K562 (cell line): ENCODE measurements at regions not wholly inside any gene's neighbourhood (a gene's known extent, or its start where the extent isn't known, plus 50 kb on each side); places are given as distances from the start of the nearest gene placed in this dataset.

Experiments used
- ATAC-seq: fragments of 200-7000 bp; cut with Tn5 transposase; 3 replicates; pipeline ENCODE4 v1.9.1; 2020; ENCODE audit warnings: moderate library complexity
- BruUV-seq: library from RNA; stranded (reverse); fragments of 400-500 nt; replicated peaks from 2 replicates; lab custom pipeline; 2021; lab: Mats Ljungman, UMichigan
- CTCF ChIA-PET: fragments of 300-600 bp; formaldehyde crosslinking; extraction: SDS; loops from one replicate; lab custom pipeline; 2021; ENCODE audit warnings: low intra/inter-chr PET ratio; lab: Yijun Ruan, JAX
- POLR2A ChIA-PET: fragments of 300-600, 350-650 bp; sonication (Branson Sonifier 250); formaldehyde crosslinking; extraction: SDS; loops from one replicate; lab custom pipeline; 2021; ENCODE audit warnings: antibody characterized with exemption, inconsistent platforms; lab: Yijun Ruan, JAX
- DNase-seq, 4 experiments: peaks; one replicate each; pipeline versions ENCODE4 v3.0.0 to v3.0.0-alpha.2; 2011 to 2018; ENCODE audit warnings: low spot score in 3 of 4, mixed read lengths in 3 of 4; ENCODE audit errors: extremely low read depth in 1 of 4
- FAIRE-seq: peaks from 2 replicates; lab custom pipeline; 2011; peaks lifted over from hg19 to GRCh38; lab: Jason Lieb, UNC
- H2AFZ ChIP-seq: 2 replicates; pipeline ENCODE4 v1.6.0; 2011; ENCODE audit warnings: low read depth, low read length, control low read depth, inconsistent platforms
- H3K27ac ChIP-seq: fragments of 200-600 bp; 3 replicates; pipeline ENCODE4 v1.8.0; 2011; ENCODE audit warnings: low read depth, mild to moderate bottlenecking, control low read depth, inconsistent platforms, low read length, moderate library complexity, mixed read lengths; ENCODE audit errors: extremely low read depth
- H3K27me3 ChIP-seq, 2 experiments: fragments of 300-600 bp in 1 of 2; 2 replicates in 1 of 2; 3 replicates in 1 of 2; pipeline versions ENCODE4 v1.6.0 to v1.8.0; 2011; ENCODE audit warnings: inconsistent platforms in 2 of 2, low read length in 2 of 2, mild to moderate bottlenecking in 1 of 2, mixed read lengths in 1 of 2, moderate library complexity in 1 of 2; ENCODE audit not compliant: control insufficient read depth in 2 of 2, insufficient read depth in 2 of 2
- H3K36me3 ChIP-seq: fragments of 300-600 bp; 3 replicates; pipeline ENCODE4 v1.8.0; 2011; ENCODE audit warnings: mild to moderate bottlenecking, low read length, inconsistent platforms; ENCODE audit not compliant: control insufficient read depth, insufficient read depth
- H3K4me1 ChIP-seq, 2 experiments: fragments of 200-600 bp in 1 of 2; replicated peaks in 1 of 2; 2 replicates in 1 of 2; 3 replicates in 1 of 2; pipeline versions ENCODE4 v1.5.1 to v1.8.0; 2011; ENCODE audit warnings: inconsistent platforms in 2 of 2, low read length in 2 of 2, mild to moderate bottlenecking in 1 of 2, mixed read lengths in 1 of 2, moderate library complexity in 1 of 2; ENCODE audit not compliant: control insufficient read depth in 2 of 2, insufficient read depth in 2 of 2
- H3K4me2 ChIP-seq: 2 replicates; pipeline ENCODE4 v1.6.1; 2011; ENCODE audit warnings: low read length, control low read depth, inconsistent platforms, mixed read lengths; ENCODE audit not compliant: insufficient read depth
- H3K4me3 ChIP-seq: fragments of 200-600 bp; sonication (generic), shearing (Covaris generic); 2 replicates; pipeline ENCODE4 v1.5.1; 2016; ENCODE audit warnings: control low read depth, inconsistent platforms
- H3K79me2 ChIP-seq: fragments of 200-600 bp; 3 replicates; pipeline ENCODE4 v1.8.0; 2011; ENCODE audit warnings: low read length, inconsistent platforms; ENCODE audit not compliant: control insufficient read depth, insufficient read depth
- H3K9ac ChIP-seq, 2 experiments: 2 replicates each; pipeline versions ENCODE4 v1.6.0 to v1.6.1; 2011; ENCODE audit warnings: low read depth in 2 of 2, low read length in 2 of 2, control low read depth in 1 of 2, inconsistent platforms in 1 of 2, mild to moderate bottlenecking in 1 of 2, mixed read lengths in 1 of 2; ENCODE audit not compliant: insufficient read depth in 1 of 2
- H3K9me1 ChIP-seq: one replicate; pipeline ENCODE4 v1.6.0; 2011; ENCODE audit warnings: inconsistent platforms, mild to moderate bottlenecking, low read length, moderate library complexity; ENCODE audit not compliant: control insufficient read depth, insufficient read depth
- H3K9me3 ChIP-seq: replicated peaks from 2 replicates; pipeline ENCODE4 v1.5.1; 2011; ENCODE audit warnings: low read depth, low read length, inconsistent platforms; ENCODE audit not compliant: control insufficient read depth, insufficient read depth
- H4K20me1 ChIP-seq: replicated peaks from 2 replicates; pipeline ENCODE4 v1.6.1; 2011; ENCODE audit warnings: low read length, inconsistent platforms, mixed read lengths; ENCODE audit not compliant: control insufficient read depth, insufficient read depth
- CBX1 ChIP-seq: sonication (generic); IDR thresholded peaks from 2 replicates; pipeline ENCODE4 v1.6.1; 2016; ENCODE audit warnings: antibody characterized with exemption, low read depth, mild to moderate bottlenecking
- ESRRA ChIP-seq: fragments of 450-650 bp; IDR thresholded peaks from 2 replicates; pipeline ENCODE4 v1.6.1; 2014; ENCODE audit warnings: low read depth, mild to moderate bottlenecking, moderate library complexity, borderline replicate concordance
- LARP7 ChIP-seq: fragments of 450-650 bp; IDR thresholded peaks from 2 replicates; pipeline ENCODE4 v1.6.1; 2016
- PYGO2 ChIP-seq: fragments of 450-650 bp; IDR thresholded peaks from 2 replicates; pipeline ENCODE4 v1.6.1; 2016; ENCODE audit warnings: mild to moderate bottlenecking, missing genetic modification characterization, moderate library complexity, missing compliant biosample characterization
- SMAD2 ChIP-seq: fragments of 150-350 bp; IDR thresholded peaks from 2 replicates; pipeline ENCODE4 v1.6.1; 2014; ENCODE audit warnings: low read depth, mild to moderate bottlenecking, low read length
- SMARCC2 ChIP-seq: fragments of 450-650 bp; IDR thresholded peaks from 2 replicates; pipeline ENCODE4 v1.6.1; 2017; ENCODE audit warnings: antibody characterized with exemption, moderate library complexity, mild to moderate bottlenecking, low read depth
- TAF15 ChIP-seq: fragments of 200-400 bp; formaldehyde crosslinking; IDR thresholded peaks from 2 replicates; pipeline ENCODE4 v1.6.1; 2017; ENCODE audit warnings: mild to moderate bottlenecking, low read depth, low read length, moderate library complexity
- ZFPM2 ChIP-seq: fragments of 250-450 bp; sonication (Bioruptor Pico); IDR thresholded peaks from 2 replicates; pipeline ENCODE4 v1.5.1; 2022; ENCODE audit warnings: mild to moderate bottlenecking
- ZNF165 ChIP-seq: fragments of 250-450 bp; sonication (Bioruptor Pico); IDR thresholded peaks from 2 replicates; pipeline ENCODE4 v1.4.0; 2020; ENCODE audit warnings: borderline replicate concordance
- ZNF224 ChIP-seq: sonication (generic); formaldehyde crosslinking; IDR thresholded peaks from 2 replicates; pipeline ENCODE4 v1.8.0; 2022; ENCODE audit warnings: mild to moderate bottlenecking, missing genetic modification reagents
- WGBS: fragments of 100-300 bp; shearing (Covaris generic); methylation state at CpG from one replicate; pipeline ENCODE4 v1.1.6; 2016; ENCODE audit warnings: low coverage, mixed read lengths; ENCODE audit not compliant: insufficient coverage; ENCODE audit errors: missing lambda C conversion rate; 5-methylcytosine and 5-hydroxymethylcytosine counted together
- in situ Hi-C: fragments of 300-500 bp; cut with MboI; formaldehyde crosslinking; loops from 4 replicates; pipeline ENCODE4 v1.15.0; 2018; ENCODE audit warnings: inconsistent platforms, mixed read lengths
- intact Hi-C: fragments of 100-400 bp; cut with micrococcal nuclease; formaldehyde crosslinking; loops from 2 replicates; pipeline ENCODE4 v1.14.2; 2022
- TF ChIP-seq, protein P1 (sequence below): fragments of 450-650 bp; formaldehyde crosslinking; IDR thresholded peaks from 2 replicates; pipeline ENCODE4 v1.4.0; 2020; ENCODE audit warnings: mild to moderate bottlenecking, moderate library complexity

DNA sequence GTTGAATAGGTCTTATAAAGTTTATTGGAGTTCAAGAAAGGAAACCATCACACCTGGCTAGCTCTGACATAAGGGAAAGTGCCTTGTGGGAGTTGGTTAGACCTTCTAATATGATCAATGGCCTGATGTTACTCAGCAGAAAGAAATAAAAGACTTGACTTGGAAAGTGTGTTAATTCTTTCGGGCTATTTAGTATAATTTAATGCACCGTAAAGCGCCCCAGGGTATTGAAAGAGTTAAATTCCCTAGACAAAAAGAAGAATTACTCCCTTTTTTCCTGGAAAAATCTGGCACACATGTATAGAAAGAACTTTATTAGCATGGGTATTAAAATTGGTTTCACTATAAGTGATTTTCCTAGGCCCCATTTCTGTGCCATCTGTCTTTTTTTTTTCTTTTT, 1125.7 kb upstream of the FLRT2 start:
- H3K4me2 ChIP-seq = no peak overlapping the region
- H4K20me1 ChIP-seq = no peaks in the 10 kb centered on the region
- no peaks in the 10 kb centered on the region for H3K27me3 ChIP-seq
- POLR2A ChIA-PET = no interaction called here
- H2AFZ ChIP-seq = no peak overlapping the region
- no peaks in the 10 kb centered on the region for H3K4me1 ChIP-seq
- no peak overlapping the region for H3K4me3 ChIP-seq
- in situ Hi-C loops (no loop called here), intact Hi-C loops (no loop called here)
- H3K9ac ChIP-seq = no peak overlapping the region
- no peak for FAIRE-seq
- H3K79me2 ChIP-seq = no peaks in the 10 kb centered on the region
- no TSS peak for BruUV-seq
- H3K27ac ChIP-seq = no peak overlapping the region
- no peaks in the 10 kb centered on the region for H3K36me3 ChIP-seq
- H3K9me1 ChIP-seq = no peaks in the 10 kb centered on the region
- 0% methylated on average over 3 of the region's 3 CpGs for WGBS
- no peak for DNase-seq
- H3K9me3 ChIP-seq = no peaks in the 10 kb centered on the region
- TF ChIP-seq ZNF224 (CRISPR knock-in tag) (no peak), LARP7 (no peak), SMARCC2 (no peak)
- TF ChIP-seq, protein P1, sequence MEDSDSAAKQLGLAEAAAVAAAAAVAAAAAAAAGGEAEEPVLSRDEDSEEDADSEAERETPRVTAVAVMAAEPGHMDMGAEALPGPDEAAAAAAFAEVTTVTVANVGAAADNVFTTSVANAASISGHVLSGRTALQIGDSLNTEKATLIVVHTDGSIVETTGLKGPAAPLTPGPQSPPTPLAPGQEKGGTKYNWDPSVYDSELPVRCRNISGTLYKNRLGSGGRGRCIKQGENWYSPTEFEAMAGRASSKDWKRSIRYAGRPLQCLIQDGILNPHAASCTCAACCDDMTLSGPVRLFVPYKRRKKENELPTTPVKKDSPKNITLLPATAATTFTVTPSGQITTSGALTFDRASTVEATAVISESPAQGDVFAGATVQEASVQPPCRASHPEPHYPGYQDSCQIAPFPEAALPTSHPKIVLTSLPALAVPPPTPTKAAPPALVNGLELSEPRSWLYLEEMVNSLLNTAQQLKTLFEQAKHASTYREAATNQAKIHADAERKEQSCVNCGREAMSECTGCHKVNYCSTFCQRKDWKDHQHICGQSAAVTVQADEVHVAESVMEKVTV (CRISPR knock-in tag) = no peak
- CTCF ChIA-PET = no interaction called here
- ATAC-seq = no peak

DNA sequence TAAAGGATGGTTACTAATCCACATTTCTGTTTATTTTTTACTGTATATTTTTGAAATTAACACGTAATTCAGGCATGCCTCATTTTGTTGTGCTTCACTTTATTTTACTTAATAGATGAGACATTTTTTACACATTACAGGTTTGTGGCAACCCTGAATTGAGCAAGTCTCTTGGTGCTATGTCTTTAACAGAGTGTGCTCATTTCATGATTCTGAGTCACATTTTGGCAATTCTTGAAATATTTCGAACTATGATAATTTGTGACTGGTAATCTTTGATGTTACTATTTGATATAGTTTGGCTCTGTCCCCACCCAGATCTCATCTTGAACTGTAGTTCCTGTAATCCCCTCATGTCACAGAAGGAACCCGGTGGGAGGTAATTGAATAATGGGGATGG, 1120.5 kb upstream of the FLRT2 start:
- Histone ChIP-seq H3K9ac (no peak overlapping the region), H3K36me3 (no peaks in the 10 kb centered on the region), H3K4me2 (no peak overlapping the region)
- intact Hi-C loops = no loop called here
- ATAC-seq (no peak), FAIRE-seq (no peak)
- POLR2A ChIA-PET = no interaction called here
- WGBS = 0% methylated on average over 3 of the region's 3 CpGs
- TF ChIP-seq ZFPM2 (CRISPR knock-in tag) = no peak
- TF ChIP-seq ZNF165 (CRISPR knock-in tag) = no peak
- TF ChIP-seq CBX1 = no peak
- no peak for TF ChIP-seq ESRRA
- TF ChIP-seq TAF15 = no peak
- TF ChIP-seq SMAD2 = no peak
- no peak for TF ChIP-seq PYGO2 (tag)
- TF ChIP-seq, all 486 proteins: peak for 0
- Histone ChIP-seq H3K4me1 (no peaks in the 10 kb centered on the region), H3K4me3 (no peak overlapping the region), H3K9me3 (no peaks in the 10 kb centered on the region), H3K79me2 (no peaks in the 10 kb centered on the region), H4K20me1 (no peaks in the 10 kb centered on the region), H3K27me3 (no peaks in the 10 kb centered on the region), H3K9me1 (no peaks in the 10 kb centered on the region), H3K27ac (no peak overlapping the region), H2AFZ (no peak overlapping the region)
- no TSS peak for BruUV-seq
- in situ Hi-C loops = no loop called here
- DNase-seq = no peak
- CTCF ChIA-PET = no interaction called here
